ENCODE measurements at regions not wholly inside any gene's neighbourhood (a gene's known extent, or its start where the extent isn't known, plus 50 kb on each side); places are given as distances from the start of the nearest gene placed in this dataset.

- intact Hi-C loops (cut with DNase I): no loop called here
- Histone ChIP-seq H3K4me1 (ENCODE audit: insufficient read depth) (no peaks in the 10 kb centered on the region), H3K27ac (no peak overlapping the region), H3K36me3 (no peaks in the 10 kb centered on the region), H3K9me3 (no peaks in the 10 kb centered on the region), H3K27me3 (no peaks in the 10 kb centered on the region), H3K4me3 (no peak overlapping the region)
- 48 to 73% (median 53%) methylated on average over 4 of the region's 4 CpGs for WGBS, 3 donors
- TF ChIP-seq EP300 (IDR thresholded peaks at IDR 0.05) (no peak), CTCF (IDR thresholded peaks at IDR 0.05) (no peak), POLR2A (IDR thresholded peaks at IDR 0.05) (no peak)
- no peak for DNase-seq
Observed at GRCh38 chr2:88261725-88262124, 91.6 kb downstream of the THNSL2 start.

- Histone ChIP-seq H3K4me1 (ENCODE audit: insufficient read depth) (no peaks in the 10 kb centered on the region), H3K9me3 (no peaks in the 10 kb centered on the region), H3K27me3 (no peaks in the 10 kb centered on the region), H3K36me3 (no peaks in the 10 kb centered on the region), H3K27ac (no peak overlapping the region), H3K4me3 (no peak overlapping the region)
- intact Hi-C loops (cut with DNase I): no loop called here
- TF ChIP-seq POLR2A (IDR thresholded peaks at IDR 0.05) (no peak), EP300 (IDR thresholded peaks at IDR 0.05) (no peak), CTCF (IDR thresholded peaks at IDR 0.05) (no peak)
- 55 to 71% (median 60%) methylated on average over 2 of the region's 2 CpGs for WGBS, 3 donors
- DNase-seq: no peak
Observed at GRCh38 chr2:88258208-88258607, 88.1 kb downstream of the THNSL2 start.

- Histone ChIP-seq H3K36me3 (no peaks in the 10 kb centered on the region), H3K27ac (no peak overlapping the region), H3K4me1 (ENCODE audit: insufficient read depth) (no peaks in the 10 kb centered on the region), H3K4me3 (no peak overlapping the region), H3K27me3 (no peaks in the 10 kb centered on the region), H3K9me3 (no peaks in the 10 kb centered on the region)
- no peak for TF ChIP-seq POLR2A (IDR thresholded peaks at IDR 0.05)
- TF ChIP-seq CTCF (IDR thresholded peaks at IDR 0.05): no peak
- no peak for TF ChIP-seq EP300 (IDR thresholded peaks at IDR 0.05)
- WGBS, 3 donors: 60 to 75% (median 67%) methylated on average over 3 of the region's 3 CpGs
- intact Hi-C loops (cut with DNase I): no loop called here
- DNase-seq: no peak
Observed at GRCh38 chr2:88254437-88255091, 84.4 kb downstream of the THNSL2 start.

GRCh38 chr2:88253997-88254396 is 83.9 kb downstream of the THNSL2 start:
- intact Hi-C loops (cut with DNase I): no loop called here

More at GRCh38 chr2:88253997-88254396, 83.9 kb downstream of the THNSL2 start:
- Histone ChIP-seq H3K27ac (no peak overlapping the region), H3K4me1 (ENCODE audit: insufficient read depth) (no peaks in the 10 kb centered on the region), H3K36me3 (no peaks in the 10 kb centered on the region), H3K27me3 (no peaks in the 10 kb centered on the region), H3K4me3 (no peak overlapping the region), H3K9me3 (no peaks in the 10 kb centered on the region)
- TF ChIP-seq CTCF (IDR thresholded peaks at IDR 0.05) (no peak), POLR2A (IDR thresholded peaks at IDR 0.05) (no peak), EP300 (IDR thresholded peaks at IDR 0.05) (no peak)
- 48 to 64% (median 55%) methylated on average over 1 of the region's 1 CpG for WGBS, 3 donors
- no peak for DNase-seq

Measured in ovary (tissue), 7 donors.